OCI-LY1 (cell line): ENCODE measurements at regions not wholly inside any gene's neighbourhood (a gene's known extent, or its start where the extent isn't known, plus 50 kb on each side); places are given as distances from the start of the nearest gene placed in this dataset.

Source experiments
- H2AFZ ChIP-seq: fragments of 200-600 bp; sonication (generic), shearing (Covaris generic); 2 replicates; pipeline ENCODE4 v1.6.0; 2014; ENCODE audit warnings: antibody characterized with exemption, mild to moderate bottlenecking, low read length
- H3F3A ChIP-seq: fragments of 200-600 bp; sonication (generic), shearing (Covaris generic); 2 replicates; pipeline ENCODE4 v1.6.0; 2014; ENCODE audit warnings: mild to moderate bottlenecking, antibody characterized with exemption, low read length, moderate library complexity; ENCODE audit not compliant: insufficient read depth
- H3K27ac ChIP-seq: fragments of 200-600 bp; sonication (generic); 2 replicates; pipeline ENCODE4 v1.5.1; 2014; ENCODE audit warnings: low read length, mixed run types, mild to moderate bottlenecking, low read depth; ENCODE audit not compliant: poor library complexity, severe bottlenecking
- H3K27me3 ChIP-seq: fragments of 200-600 bp; sonication (generic); 2 replicates; pipeline ENCODE4 v1.6.0; 2014; ENCODE audit warnings: antibody characterized with exemption, mild to moderate bottlenecking, low read length, moderate library complexity; ENCODE audit not compliant: insufficient read depth
- H3K36me3 ChIP-seq: fragments of 200-600 bp; sonication (generic); 2 replicates; pipeline ENCODE4 v1.6.1; 2014; ENCODE audit warnings: mild to moderate bottlenecking, antibody characterized with exemption, low read length, moderate library complexity, mixed read lengths; ENCODE audit not compliant: insufficient read depth
- H3K4me1 ChIP-seq: fragments of 200-600 bp; sonication (generic); 2 replicates; pipeline ENCODE4 v1.5.1; 2014; ENCODE audit warnings: mild to moderate bottlenecking, low read length, moderate library complexity; ENCODE audit not compliant: insufficient read depth, severe bottlenecking
- H3K4me2 ChIP-seq: fragments of 200-600 bp; sonication (generic), shearing (Covaris generic); 2 replicates; pipeline ENCODE4 v1.6.1; 2014; ENCODE audit warnings: low read length
- H3K4me3 ChIP-seq: fragments of 200-600 bp; sonication (generic); 2 replicates; pipeline ENCODE4 v1.5.1; 2014; ENCODE audit warnings: low read length, low read depth, mild to moderate bottlenecking, mixed read lengths; ENCODE audit not compliant: poor library complexity, severe bottlenecking
- H3K79me2 ChIP-seq: fragments of 200-600 bp; shearing (Covaris generic); 2 replicates; pipeline ENCODE4 v1.6.1; 2016; ENCODE audit warnings: mixed run types, low read length, mixed read lengths; ENCODE audit not compliant: insufficient read depth
- H3K9ac ChIP-seq: fragments of 200-600 bp; sonication (generic), shearing (Covaris generic); 2 replicates; pipeline ENCODE4 v1.6.1; 2014; ENCODE audit warnings: mild to moderate bottlenecking, low read length, mixed read lengths
- H3K9me2 ChIP-seq: fragments of 200-600 bp; sonication (generic), shearing (Covaris generic); 2 replicates; pipeline ENCODE4 v1.6.1; 2014; ENCODE audit warnings: low read depth, mild to moderate bottlenecking, low read length, mixed read lengths
- H3K9me3 ChIP-seq: fragments of 200-600 bp; shearing (Covaris generic); 2 replicates; pipeline ENCODE4 v1.6.1; 2014; ENCODE audit warnings: low read length, mixed read lengths
- H4K20me1 ChIP-seq: fragments of 200-600 bp; sonication (generic), shearing (Covaris generic); 2 replicates; pipeline ENCODE4 v1.6.0; 2016; ENCODE audit warnings: mild to moderate bottlenecking, low read length; ENCODE audit not compliant: insufficient read depth
- CTCF ChIP-seq: fragments of 200-600 bp; sonication (generic), shearing (Covaris generic); IDR thresholded peaks from 2 replicates; pipeline ENCODE4 v1.5.1; 2017; ENCODE audit warnings: mild to moderate bottlenecking, antibody characterized with exemption, low read length, moderate library complexity, mixed read lengths
- EZH2 ChIP-seq: fragments of 200-600 bp; sonication (generic), shearing (Covaris generic); IDR thresholded peaks from 2 replicates; pipeline ENCODE4 v1.8.0; 2017; ENCODE audit warnings: borderline replicate concordance, mixed run types, mild to moderate bottlenecking, antibody characterized with exemption, low read length, moderate library complexity, mixed read lengths

- Histone ChIP-seq H3K36me3 (no peaks in the 10 kb centered on the region), H3K9ac (no peak overlapping the region), H3K79me2 (no peaks in the 10 kb centered on the region), H2AFZ (no peak overlapping the region), H3K9me3 (no peaks in the 10 kb centered on the region), H3K9me2 (no peaks in the 10 kb centered on the region), H3K4me2 (no peak overlapping the region), H3K27ac (no peak overlapping the region), H4K20me1 (no peaks in the 10 kb centered on the region; the same call in 1 of the 2 replicates), H3K27me3 (no peaks in the 10 kb centered on the region), H3K4me1 (no peaks in the 10 kb centered on the region), H3F3A (no peaks in the 10 kb centered on the region), H3K4me3 (no peak overlapping the region)
- TF ChIP-seq CTCF (no peak), EZH2 (no peak)
Observed at GRCh38 chr15:60119101-60119500, 115.0 kb downstream of the FOXB1 start.

DNA sequence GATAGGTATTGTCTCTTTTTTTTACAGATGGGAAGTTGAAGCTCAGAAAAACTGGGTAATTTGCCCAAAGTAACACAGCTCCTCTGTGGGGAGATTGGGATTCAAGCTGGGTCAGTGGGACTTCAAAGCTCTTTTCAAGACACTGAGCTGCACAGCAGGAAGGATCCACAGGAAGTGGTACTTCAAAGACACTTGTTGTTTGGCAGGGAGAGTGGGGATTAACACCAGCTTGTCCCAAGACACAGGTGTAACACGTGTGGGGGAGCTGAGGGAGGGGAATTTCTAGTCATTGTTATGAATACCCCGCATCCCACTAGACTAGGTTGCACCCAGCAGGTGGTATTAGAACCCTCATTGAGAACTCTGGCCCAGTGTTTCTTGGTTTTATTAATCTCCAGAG lies 116.0 kb downstream of the FOXB1 start:
- Histone ChIP-seq H3F3A (no peaks in the 10 kb centered on the region), H3K27me3 (no peaks in the 10 kb centered on the region), H3K9me3 (no peaks in the 10 kb centered on the region), H3K4me2 (no peak overlapping the region), H2AFZ (no peak overlapping the region), H3K27ac (no peak overlapping the region), H3K9me2 (no peaks in the 10 kb centered on the region), H3K4me1 (no peaks in the 10 kb centered on the region), H3K4me3 (no peak overlapping the region), H3K79me2 (no peaks in the 10 kb centered on the region), H3K9ac (no peak overlapping the region), H3K36me3 (no peaks in the 10 kb centered on the region), H4K20me1 (no peaks in the 10 kb centered on the region; the same call in 1 of the 2 replicates)
- TF ChIP-seq CTCF (no peak), EZH2 (no peak)

DNA sequence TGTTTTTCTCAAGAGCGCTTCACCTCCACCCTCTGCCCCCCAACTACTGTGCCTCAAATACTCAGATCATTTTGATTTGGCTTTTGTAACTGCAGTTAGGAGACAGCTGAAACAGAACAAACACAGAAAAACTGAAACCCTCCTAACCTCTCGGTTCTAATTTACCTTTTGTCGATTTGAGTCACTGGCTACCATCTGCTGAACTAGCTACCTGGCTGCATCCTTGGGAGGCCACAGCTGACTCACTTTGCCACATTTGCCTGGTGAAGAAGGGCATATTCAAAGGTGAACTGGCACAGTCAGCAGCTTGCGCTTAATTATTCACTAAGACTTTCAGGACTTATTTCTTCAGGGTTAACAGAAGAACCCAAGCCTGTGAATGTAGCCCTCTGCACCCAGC lies 117.7 kb downstream of the FOXB1 start:
- Histone ChIP-seq H3K9me3 (no peaks in the 10 kb centered on the region), H3K27me3 (no peaks in the 10 kb centered on the region), H3K4me3 (no peak overlapping the region), H3K4me1 (no peaks in the 10 kb centered on the region), H3K36me3 (no peaks in the 10 kb centered on the region), H4K20me1 (no peaks in the 10 kb centered on the region; the same call in 1 of the 2 replicates), H3F3A (no peaks in the 10 kb centered on the region), H3K9ac (no peak overlapping the region), H3K79me2 (no peaks in the 10 kb centered on the region), H2AFZ (no peak overlapping the region), H3K27ac (no peak overlapping the region), H3K4me2 (no peak overlapping the region), H3K9me2 (no peaks in the 10 kb centered on the region)
- TF ChIP-seq CTCF (no peak), EZH2 (no peak)
